A549 (cell line): ENCODE measurements at regions not wholly inside any gene's neighbourhood (a gene's known extent, or its start where the extent isn't known, plus 50 kb on each side); places are given as distances from the start of the nearest gene placed in this dataset.

ENCODE experiments used
- ATAC-seq, 2 experiments: fragments of 200-7000 bp in 1 of 2; fragments of >200 bp in 1 of 2; cut with Nextera tagmentation in 1 of 2; cut with Tn5 transposase in 1 of 2; 3 replicates each; pipeline versions ENCODE4 v1.8.0 to v1.9.1; 2018 to 2020; ENCODE audit warnings: mild to moderate bottlenecking in 1 of 2, moderate library complexity in 1 of 2
- CTCF ChIA-PET: fragments of 300-600 bp; sonication (Branson Sonifier 250); formaldehyde crosslinking; extraction: SDS; loops from one replicate; lab custom pipeline; 2021; ENCODE audit warnings: antibody characterized with exemption, inconsistent platforms; lab: Yijun Ruan, JAX
- POLR2A ChIA-PET: fragments of 350-600 bp; formaldehyde crosslinking; extraction: SDS; loops from one replicate; lab custom pipeline; 2021; ENCODE audit warnings: antibody characterized with exemption, inconsistent platforms; lab: Yijun Ruan, JAX
- DNase-seq, 2 experiments: peaks; one replicate each; pipeline versions ENCODE4 v3.0.0 to v3.0.0-alpha.2; 2011 to 2016; ENCODE audit warnings: low read depth in 1 of 2, low spot score in 1 of 2
- FAIRE-seq: peaks from 2 replicates; lab custom pipeline; 2011; peaks lifted over from hg19 to GRCh38; lab: Jason Lieb, UNC
- H3K27ac ChIP-seq, 2 experiments: fragments of >200 bp; sonication (Bioruptor Twin); formaldehyde crosslinking; 3 replicates each; pipeline ENCODE4 v1.5.1; 2016 to 2017
- H3K4me1 ChIP-seq: fragments of >200 bp; sonication (Bioruptor Twin); formaldehyde crosslinking; 3 replicates; pipeline ENCODE4 v1.6.1; 2016
- H3K4me2 ChIP-seq: fragments of >200 bp; sonication (Bioruptor Twin); formaldehyde crosslinking; 3 replicates; pipeline ENCODE4 v1.6.1; 2016
- H3K4me3 ChIP-seq: fragments of >200 bp; sonication (Bioruptor Twin); formaldehyde crosslinking; 3 replicates; pipeline ENCODE4 v1.5.1; 2016
- H3K9me3 ChIP-seq: fragments of >200 bp; sonication (Bioruptor Twin); formaldehyde crosslinking; 3 replicates; pipeline ENCODE4 v1.6.1; 2016
- ATOH8 ChIP-seq: fragments of 250-450 bp; sonication (Bioruptor Pico); IDR thresholded peaks from 2 replicates; pipeline ENCODE4 v1.5.0; 2020; ENCODE audit warnings: low read depth, mild to moderate bottlenecking, moderate library complexity
- BCL3 ChIP-seq: fragments of >200 bp; sonication (Bioruptor Twin); formaldehyde crosslinking; IDR thresholded peaks from 3 replicates; pipeline ENCODE4 v1.6.1; 2016
- BHLHE40 ChIP-seq: IDR thresholded peaks from 2 replicates; pipeline ENCODE4 v1.6.1; 2012; ENCODE audit warnings: low read depth, low read length, inconsistent platforms
- CBX2 ChIP-seq: fragments of 200-600 bp; sonication (generic); IDR thresholded peaks from 2 replicates; pipeline ENCODE4 v1.6.1; 2016; ENCODE audit warnings: low read depth, mild to moderate bottlenecking, borderline replicate concordance
- CBX8 ChIP-seq: fragments of 200-600 bp; sonication (generic); IDR thresholded peaks from 2 replicates; pipeline ENCODE4 v1.6.1; 2016
- CHD2 ChIP-seq: fragments of 150-350 bp; IDR thresholded peaks from 2 replicates; pipeline ENCODE4 v1.6.1; 2014; ENCODE audit warnings: low read length; ENCODE audit not compliant: partially characterized antibody
- CHD4 ChIP-seq: fragments of 200-600 bp; sonication (generic); IDR thresholded peaks from 2 replicates; pipeline ENCODE4 v1.6.1; 2016; ENCODE audit warnings: antibody characterized with exemption, mild to moderate bottlenecking, borderline replicate concordance
- ELK1 ChIP-seq: fragments of 150-350 bp; IDR thresholded peaks from 2 replicates; pipeline ENCODE4 v1.6.1; 2014; ENCODE audit warnings: low read depth, mild to moderate bottlenecking, low read length
- EP300 ChIP-seq, 2 experiments: fragments of >200 bp; sonication (Bioruptor Twin); formaldehyde crosslinking; IDR thresholded peaks; 2 replicates in 1 of 2; 3 replicates in 1 of 2; pipeline ENCODE4 v1.6.1; 2016 to 2017
- ESRRA ChIP-seq: fragments of 150-350 bp; IDR thresholded peaks from 2 replicates; pipeline ENCODE4 v1.6.1; 2014; ENCODE audit warnings: mild to moderate bottlenecking, low read length, borderline replicate concordance
- GATA3 ChIP-seq: IDR thresholded peaks from 2 replicates; pipeline ENCODE4 v1.6.1; 2012; ENCODE audit warnings: borderline replicate concordance
- HDAC2 ChIP-seq: fragments of 200-600 bp; sonication (generic); IDR thresholded peaks from 2 replicates; pipeline ENCODE4 v1.6.1; 2016
- HES2 ChIP-seq: fragments of >200 bp; sonication (Bioruptor Twin); formaldehyde crosslinking; IDR thresholded peaks from 2 replicates; pipeline ENCODE4 v1.6.1; 2016
- HOXB5 ChIP-seq: fragments of 250-450 bp; sonication (Bioruptor Pico); IDR thresholded peaks from 2 replicates; pipeline ENCODE4 v1.5.0; 2020; ENCODE audit warnings: mild to moderate bottlenecking, moderate library complexity
- MAFK ChIP-seq: fragments of 450-650 bp; IDR thresholded peaks from 2 replicates; pipeline ENCODE4 v1.6.1; 2014; ENCODE audit not compliant: partially characterized antibody
- MAZ ChIP-seq: fragments of 150-350 bp; IDR thresholded peaks from 2 replicates; pipeline ENCODE4 v1.6.1; 2014; ENCODE audit warnings: antibody characterized with exemption, low read depth, low read length, borderline replicate concordance
- MYC ChIP-seq: IDR thresholded peaks from 2 replicates; pipeline ENCODE4 v1.6.1; 2012; ENCODE audit warnings: mild to moderate bottlenecking, inconsistent platforms, low read length, improper control_type of control experiment, borderline replicate concordance
- NFE2L2 ChIP-seq: fragments of 150-350 bp; conservative IDR thresholded peaks from 2 replicates; pipeline ENCODE4 v1.6.1; 2014; ENCODE audit warnings: low read length
- PBX3 ChIP-seq: IDR thresholded peaks from 2 replicates; pipeline ENCODE4 v1.6.1; 2012
- POLR2A ChIP-seq: IDR thresholded peaks from 2 replicates; pipeline ENCODE4 v1.6.1; 2012; ENCODE audit warnings: mild to moderate bottlenecking, low read length
- RAD21 ChIP-seq, 2 experiments: fragments of >200 bp in 1 of 2; sonication (Bioruptor Twin) in 1 of 2; formaldehyde crosslinking in 1 of 2; IDR thresholded peaks in 1 of 2; conservative IDR thresholded peaks in 1 of 2; 2 replicates in 1 of 2; 3 replicates in 1 of 2; pipeline ENCODE4 v1.6.1; 2012 to 2018; ENCODE audit warnings: inconsistent platforms in 1 of 2
- RARB ChIP-seq: fragments of 250-450 bp; sonication (Bioruptor Pico); IDR thresholded peaks from 2 replicates; pipeline ENCODE4 v1.8.0; 2021; ENCODE audit warnings: mild to moderate bottlenecking, moderate library complexity
- REST ChIP-seq: fragments of 200-600 bp; sonication (generic); IDR thresholded peaks from 2 replicates; pipeline ENCODE4 v1.6.1; 2016; ENCODE audit warnings: antibody characterized with exemption, mild to moderate bottlenecking, moderate library complexity
- ZSCAN20 ChIP-seq: fragments of 250-450 bp; sonication (Bioruptor Pico); IDR thresholded peaks from 2 replicates; pipeline ENCODE4 v1.8.0; 2022; ENCODE audit warnings: mild to moderate bottlenecking, moderate library complexity
- WGBS: methylation state at CpG from one replicate; pipeline ENCODE4 v1.1.6; 2017; ENCODE audit errors: missing lambda C conversion rate; 5-methylcytosine and 5-hydroxymethylcytosine counted together

GRCh38 chr5:104661256-104661655 is 1098.7 kb upstream of the NUDT12 start (continued):
- no peak for TF ChIP-seq REST
- TF ChIP-seq HDAC2, result no peak
- TF ChIP-seq EP300 (IDR thresholded peaks at IDR 0.05), result no peak
- TF ChIP-seq MAFK, result no peak
- no peak for TF ChIP-seq CBX2
- no peak for TF ChIP-seq MYC

- DNase-seq, result no peak
- CTCF ChIA-PET, result interaction anchor here (0.7 kb wide), 1 partner anchor 16 kb away, joined by 3 read pairs; no protein-coding TSS in a partner anchor
- H3K4me2 ChIP-seq, result no peak overlapping the region
- TF ChIP-seq ELK1, result no peak
- TF ChIP-seq ESRRA, result no peak
- TF ChIP-seq PBX3, result no peak
- no peak for TF ChIP-seq CHD2
- TF ChIP-seq HDAC2, result no peak
- no peak for TF ChIP-seq CBX8
- TF ChIP-seq CHD4, result no peak
- TF ChIP-seq ATOH8 (CRISPR knock-in tag), result no peak
- TF ChIP-seq RAD21 (conservative IDR thresholded peaks at IDR 0.05 in 1 of 2, IDR thresholded peaks at IDR 0.05 in 1 of 2), result no peak
- WGBS, result 65% methylated on average over 1 of the region's 1 CpG
- H3K4me3 ChIP-seq, result no peak overlapping the region
- H3K9me3 ChIP-seq, result no peaks in the 10 kb centered on the region; the same call in 2 of the 3 replicates
- POLR2A ChIA-PET, result no interaction called here
- no peak for ATAC-seq
- no peaks in the 10 kb centered on the region for H3K4me1 ChIP-seq
- FAIRE-seq, result no peak
- no peak overlapping the region for H3K27ac ChIP-seq
Observed at GRCh38 chr5:104659497-104659896, 1096.9 kb upstream of the NUDT12 start.

- no peak for FAIRE-seq
- ChIA-PET POLR2A (no interaction called here), CTCF (no interaction called here)
- Histone ChIP-seq H3K4me1 (no peaks in the 10 kb centered on the region), H3K4me3 (no peak overlapping the region), H3K9me3 (peaks cover 4% of the 10 kb centered on the region; the same call in 2 of the 3 replicates), H3K4me2 (no peak overlapping the region), H3K27ac (no peak overlapping the region)
- DNase-seq, result no peak
- TF ChIP-seq GATA3 (no peak), BHLHE40 (no peak), MAFK (no peak), ATOH8 (CRISPR knock-in tag) (no peak), CHD4 (no peak), RARB (no peak), ZSCAN20 (no peak), BCL3 (no peak), HOXB5 (CRISPR knock-in tag) (no peak), POLR2A (no peak), HES2 (no peak), NFE2L2 (no peak), MAZ (no peak)
- WGBS, result 27% methylated on average over 4 of the region's 5 CpGs
- no peak for ATAC-seq
Observed at GRCh38 chr5:104652271-104652861, 1089.8 kb upstream of the NUDT12 start.
